Hematopoietic multipotent progenitor cell (in vitro differentiated cells): ENCODE measurements at regions not wholly inside any gene's neighbourhood (a gene's known extent, or its start where the extent isn't known, plus 50 kb on each side); places are given as distances from the start of the nearest gene placed in this dataset.

Experiments used
- DNase-seq, 3 donors: peaks; one replicate each; pipeline ENCODE4 v3.0.0-alpha.2; 2011 to 2015; ENCODE audit warnings: low read depth in 2 of 3, low spot score in 2 of 3

- no peak for DNase-seq
Measured at GRCh38 chr2:65715323-65715722, 282.9 kb upstream of the SPRED2 start.

GRCh38 chr2:65714866-65715265, 282.5 kb upstream of the SPRED2 start:
- no peak for DNase-seq

DNA sequence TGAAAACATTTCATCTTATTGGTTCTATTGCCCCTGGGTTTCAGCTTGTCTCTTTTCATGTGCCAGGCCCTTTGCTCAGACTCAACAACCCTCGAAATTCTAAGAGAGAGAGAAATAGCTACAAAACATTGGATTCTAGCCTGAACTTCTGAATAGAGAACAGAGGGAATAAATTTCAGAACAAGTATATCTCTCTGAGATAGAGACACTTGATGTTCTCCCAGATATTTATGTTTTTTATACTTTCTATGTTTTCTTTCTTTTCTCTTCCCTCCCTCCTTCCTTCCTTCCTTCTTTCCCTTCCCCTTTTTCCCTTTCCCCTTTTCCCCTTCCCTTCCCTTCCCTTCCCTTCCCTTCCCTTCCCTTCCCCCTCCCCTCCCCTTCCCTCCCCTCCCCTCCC, 279.5 kb upstream of the SPRED2 start:
- DNase-seq = no peak

- no peak for DNase-seq
Measured at GRCh38 chr2:65710779-65711295, 278.4 kb upstream of the SPRED2 start.

DNA sequence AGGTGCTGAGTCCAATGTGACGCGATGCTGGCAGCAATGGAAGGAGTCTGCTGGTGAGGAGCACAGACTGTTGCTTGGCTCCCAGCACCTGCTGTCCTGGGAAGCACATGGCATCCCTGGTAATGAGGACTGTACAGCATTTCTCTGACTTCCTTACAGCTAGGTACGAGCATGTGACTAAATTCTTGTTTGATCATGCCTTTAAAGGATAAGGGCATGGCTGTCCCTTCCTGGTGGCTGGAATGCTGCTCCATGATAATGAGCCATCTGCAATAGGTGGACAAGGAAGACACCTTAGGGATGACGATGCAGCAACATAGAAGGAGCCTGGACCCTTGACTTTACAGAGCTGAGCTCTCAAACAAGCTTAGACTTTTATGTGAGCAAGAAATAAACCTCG, 278.0 kb upstream of the SPRED2 start:
- no peak for DNase-seq

DNA sequence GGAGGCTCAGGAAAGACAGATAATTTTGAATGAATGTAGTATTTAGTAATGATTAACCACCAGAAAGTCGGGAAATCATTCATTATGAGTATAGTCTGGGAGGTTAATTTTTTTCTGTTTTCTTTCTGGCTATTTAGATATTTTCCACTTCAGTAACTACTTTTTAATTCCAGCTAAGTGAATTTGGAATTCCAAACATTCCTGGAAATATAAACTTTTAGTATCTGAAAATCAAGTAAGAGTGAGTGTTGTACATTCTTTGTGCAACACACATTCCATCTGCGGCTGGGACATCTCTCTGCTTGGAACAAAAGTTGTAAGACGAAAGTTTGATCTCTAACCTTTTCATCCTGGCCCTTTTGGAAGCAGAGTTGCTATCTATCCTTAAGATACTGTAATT, 275.7 kb upstream of the SPRED2 start:
- DNase-seq = no peak

GRCh38 chr2:65706411-65706810, 274.0 kb upstream of the SPRED2 start:
- no peak for DNase-seq

DNA sequence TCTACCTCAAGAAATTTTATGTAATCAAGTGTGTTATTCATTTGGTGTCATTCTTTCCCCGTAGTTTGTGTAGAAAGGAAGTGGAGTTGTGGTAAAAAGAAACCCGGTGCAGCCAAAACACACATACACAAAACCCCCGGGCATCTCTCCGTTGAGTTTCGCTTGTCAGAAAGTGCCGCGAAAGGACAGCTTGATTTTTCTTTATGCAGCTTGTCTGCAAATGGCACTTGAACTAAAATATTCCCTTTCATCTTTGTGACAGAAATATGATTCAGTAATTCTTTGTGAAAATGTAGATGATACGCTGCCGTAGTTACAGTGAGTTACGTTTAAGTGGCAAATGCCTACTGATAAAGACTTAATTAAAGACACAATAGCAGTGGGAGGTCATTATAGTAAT, 268.8 kb upstream of the SPRED2 start:
- DNase-seq = no peak

- DNase-seq = no peak
Measured at GRCh38 chr2:65700720-65701119, 268.3 kb upstream of the SPRED2 start.

GRCh38 chr2:65700004-65700651, 267.7 kb upstream of the SPRED2 start:
- DNase-seq = no peak

DNA sequence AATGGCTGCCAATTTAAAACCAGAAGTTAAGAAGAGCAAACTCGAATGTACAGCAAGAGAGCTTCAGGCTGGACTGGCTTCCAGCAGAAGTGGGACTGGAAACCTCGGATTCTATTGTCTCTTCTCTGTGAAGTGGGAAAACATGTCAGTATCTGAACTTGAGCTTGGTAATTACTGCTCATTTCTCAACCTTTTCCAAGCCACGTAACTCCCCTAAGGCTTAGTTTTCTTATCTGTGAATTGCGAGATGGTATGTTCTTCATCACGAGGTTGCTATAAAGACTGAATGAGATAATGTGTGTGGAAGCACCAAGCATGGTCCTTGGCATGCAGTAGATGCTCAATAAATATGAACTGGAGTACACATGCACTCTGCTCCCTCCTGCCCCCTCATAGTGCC, 259.4 kb upstream of the SPRED2 start:
- DNase-seq = no peak

DNA sequence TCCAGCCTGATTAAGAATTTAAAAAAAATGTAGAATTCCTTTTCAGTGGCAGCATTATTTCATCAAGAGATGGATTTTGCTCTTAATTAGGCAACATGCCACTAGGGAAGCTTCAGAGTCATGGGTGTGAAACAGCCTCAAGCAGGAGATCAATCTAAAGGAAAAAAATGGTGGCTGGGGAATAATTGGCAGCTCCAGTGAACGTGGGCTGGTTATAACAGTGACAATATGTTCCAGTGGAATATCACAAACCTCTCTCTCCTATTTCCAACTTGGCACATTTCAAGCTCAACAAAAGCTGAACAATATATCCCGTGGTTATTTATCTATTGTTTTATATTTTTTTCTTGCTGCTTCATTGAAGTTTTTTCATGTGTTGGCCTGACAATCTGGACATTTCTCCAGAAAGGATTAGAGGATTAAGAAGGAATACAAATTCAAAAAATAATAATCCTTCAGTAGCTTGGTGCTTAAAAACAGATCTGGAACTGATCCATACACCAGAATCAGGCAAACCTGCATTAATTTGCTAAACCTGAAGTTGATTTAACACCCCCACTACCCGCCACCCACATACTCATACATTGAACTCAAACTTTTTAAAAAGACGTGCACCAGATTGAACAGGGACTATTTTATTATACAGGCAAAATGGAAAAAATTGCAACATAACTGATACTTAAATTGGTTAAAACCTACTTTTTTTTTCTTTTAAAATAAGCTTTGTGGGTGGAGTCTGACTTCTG, 255.9 kb upstream of the SPRED2 start:
- DNase-seq = no peak

DNA sequence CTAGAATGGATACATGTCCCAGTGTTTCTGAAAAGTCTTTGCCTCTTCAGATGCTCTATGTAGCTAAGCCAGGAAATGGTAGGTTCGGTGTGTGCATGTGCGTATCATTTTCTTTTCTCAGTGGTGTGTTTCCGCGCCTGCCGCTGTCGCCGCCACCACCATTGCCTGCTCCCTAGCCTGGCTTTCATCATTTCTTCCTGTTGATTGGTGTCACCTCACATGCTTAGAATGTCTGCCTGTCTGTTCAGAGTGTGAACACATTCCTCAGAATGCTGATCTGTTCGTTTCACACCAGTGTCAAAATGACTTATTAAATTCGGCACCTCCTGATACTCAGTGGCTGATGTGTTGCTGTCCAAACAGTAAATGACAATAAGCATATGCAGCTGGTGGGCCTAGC, 255.2 kb upstream of the SPRED2 start:
- no peak for DNase-seq

- no peak for DNase-seq
Measured at GRCh38 chr2:65686928-65687521, 254.6 kb upstream of the SPRED2 start.

DNA sequence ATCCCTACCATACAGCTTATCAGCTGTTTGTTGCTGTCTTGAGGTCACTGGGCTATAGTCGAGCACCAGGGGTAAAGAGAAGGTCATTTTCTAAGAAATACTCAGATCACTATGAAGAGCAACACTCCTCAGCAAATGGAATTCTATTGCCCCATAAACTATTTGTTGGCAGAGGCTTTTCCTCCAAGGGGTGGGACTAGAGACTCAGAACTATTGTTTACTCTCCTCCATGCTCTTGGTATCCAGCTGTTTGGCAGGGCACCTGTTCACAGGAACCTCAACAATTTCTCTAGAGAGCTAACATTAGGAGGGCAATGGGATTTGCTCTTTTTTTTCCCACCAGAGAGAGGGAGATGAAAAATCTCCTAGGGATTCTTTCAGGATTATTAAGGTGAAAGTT, 249.1 kb upstream of the SPRED2 start:
- no peak for DNase-seq

- DNase-seq = no peak
Measured at GRCh38 chr2:65678779-65679391, 246.5 kb upstream of the SPRED2 start.

DNA sequence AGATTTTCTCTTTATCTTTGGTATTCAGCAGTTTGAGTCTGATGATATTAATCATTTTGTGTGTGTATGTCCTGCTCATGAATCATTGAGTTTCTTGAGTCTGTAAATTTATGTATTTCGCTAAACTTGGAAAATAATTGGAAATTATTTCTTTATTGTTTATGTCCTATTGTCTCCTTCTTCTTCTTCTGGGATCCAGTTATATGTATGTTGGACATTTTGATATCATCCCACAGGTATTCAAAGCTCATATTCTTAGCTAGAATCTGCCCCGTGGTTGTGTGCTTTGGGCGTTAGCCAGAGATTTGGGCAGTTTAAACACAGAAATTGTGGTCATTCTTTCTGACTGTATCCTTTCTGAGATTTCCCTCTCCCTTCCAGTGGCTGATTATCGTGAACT, 243.0 kb upstream of the SPRED2 start:
- no peak for DNase-seq

DNA sequence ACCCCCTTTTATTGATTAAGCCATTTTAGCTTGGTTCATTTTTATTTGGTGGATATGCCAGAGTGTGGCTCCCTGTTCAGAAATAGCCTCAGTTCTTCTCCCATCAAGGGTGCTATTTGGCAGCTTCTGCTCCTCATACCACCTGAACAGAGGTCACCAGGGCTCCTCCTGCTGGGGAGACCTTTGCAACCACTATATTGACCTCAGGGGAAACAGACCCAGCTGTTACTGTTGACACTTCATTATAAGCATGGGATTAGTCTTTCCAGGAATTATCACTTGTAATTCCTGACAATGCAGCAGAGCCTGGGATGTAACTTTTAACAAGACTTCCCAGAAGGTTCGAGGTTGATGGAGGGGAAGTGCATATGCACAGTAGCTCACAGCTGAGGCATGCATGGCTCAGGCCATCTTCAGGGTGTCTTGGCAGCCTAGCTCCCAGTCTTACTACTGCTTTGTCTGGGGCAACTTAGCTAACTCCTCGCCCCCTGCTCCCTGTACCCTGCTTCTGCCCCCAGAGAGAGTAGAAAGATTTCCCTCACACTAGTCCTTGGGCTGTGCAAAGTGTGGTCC, 239.4 kb upstream of the SPRED2 start:
- DNase-seq = no peak

- no peak for DNase-seq
Measured at GRCh38 chr2:65669574-65669973, 237.2 kb upstream of the SPRED2 start.

- no peak for DNase-seq
Measured at GRCh38 chr2:65668744-65669143, 236.3 kb upstream of the SPRED2 start.

DNA sequence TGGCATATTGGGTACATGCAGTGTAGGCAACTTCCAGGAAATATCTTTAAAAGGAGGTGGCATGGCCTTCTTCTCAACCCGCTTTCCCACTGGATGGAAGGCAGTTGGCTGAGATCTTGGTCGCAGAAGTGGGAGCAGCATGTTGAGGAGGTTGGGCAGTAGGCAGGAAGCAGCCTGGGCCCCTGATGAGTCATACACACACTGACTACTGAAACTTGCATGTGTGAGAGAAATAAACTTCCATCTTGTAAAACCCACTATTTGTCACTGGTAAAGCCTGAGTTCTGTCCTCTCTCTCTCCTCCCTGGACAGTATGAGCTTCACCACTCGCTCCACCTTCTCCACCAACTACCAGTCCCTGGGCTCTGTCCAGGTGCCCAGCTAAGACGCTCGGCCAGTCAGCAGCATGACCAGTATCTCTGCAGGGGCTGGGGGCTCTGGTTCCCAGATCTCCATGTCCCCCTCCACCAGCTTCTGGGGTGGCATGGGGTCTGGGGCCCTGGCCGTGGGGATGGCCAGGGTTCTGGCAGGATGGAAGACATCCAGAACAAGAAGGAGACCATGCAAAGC, 233.8 kb upstream of the SPRED2 start:
- peak in 1 of 3 donors; percentile 2 for DNase-seq
